B cell (primary cell): ENCODE measurements at regions not wholly inside any gene's neighbourhood (a gene's known extent, or its start where the extent isn't known, plus 50 kb on each side); places are given as distances from the start of the nearest gene placed in this dataset.

ENCODE experiments used
- ATAC-seq: fragments of 200-7000 bp; cut with Tn5 transposase; one replicate; pipeline ENCODE4 v1.10.0; 2021; ENCODE audit warnings: low read depth, mild to moderate bottlenecking, moderate number of reproducible peaks, moderate library complexity
- CTCF ChIA-PET: fragments of 350-600 bp; sonication (Branson Sonifier 250); formaldehyde crosslinking; loops from one replicate; lab custom pipeline; 2021; ENCODE audit warnings: antibody characterized with exemption, inconsistent platforms; lab: Charles Lee
- POLR2A ChIA-PET: fragments of 350-600 bp; sonication (Branson Sonifier 250); formaldehyde crosslinking; loops from one replicate; lab custom pipeline; 2021; ENCODE audit warnings: antibody characterized with exemption; lab: Charles Lee
- DNase-seq: peaks from one replicate; pipeline ENCODE4 v3.0.0; 2013
- H2AFZ ChIP-seq: 2 replicates; pipeline ENCODE4 v1.6.1; 2012; ENCODE audit warnings: mild to moderate bottlenecking, low read depth, low read length; ENCODE audit not compliant: insufficient read depth, poor library complexity, severe bottlenecking
- H3K27ac ChIP-seq, 2 donors: 1 replicate in 1 of 2; 2 replicates in 1 of 2; pipeline ENCODE4 v1.5.1; 2012 to 2013; ENCODE audit warnings: low read length in 2 of 2, mild to moderate bottlenecking in 2 of 2, moderate library complexity in 1 of 2
- H3K27me3 ChIP-seq, 4 experiments: fragments of 200-600 bp in 1 of 4; sonication (generic) in 1 of 4; replicated peaks in 1 of 4; 1 replicate in 2 of 4; 2 replicates in 2 of 4; pipeline versions ENCODE4 v1.6.1 to v1.7.0; 2013 to 2016; ENCODE audit warnings: low read length in 3 of 4, mild to moderate bottlenecking in 2 of 4, mixed read lengths in 1 of 4, moderate library complexity in 1 of 4; ENCODE audit not compliant: insufficient read depth in 4 of 4, control insufficient read depth in 3 of 4; ENCODE audit errors: control extremely low read depth in 1 of 4
- H3K36me3 ChIP-seq, 2 experiments: replicated peaks in 1 of 2; 1 replicate in 1 of 2; 2 replicates in 1 of 2; pipeline versions ENCODE4 v1.6.1 to v1.7.1; 2013; ENCODE audit warnings: low read length in 1 of 2; ENCODE audit not compliant: insufficient read depth in 2 of 2, control insufficient read depth in 1 of 2; ENCODE audit errors: control extremely low read depth in 1 of 2, extremely low read depth in 1 of 2
- H3K4me1 ChIP-seq, 2 donors: fragments of 200-600 bp in 1 of 2; sonication (generic) in 1 of 2; 1 replicate in 1 of 2; 2 replicates in 1 of 2; pipeline versions ENCODE4 v1.5.1 to v1.6.1; 2013 to 2017; ENCODE audit warnings: low read length in 2 of 2; ENCODE audit not compliant: control insufficient read depth in 2 of 2, insufficient read depth in 2 of 2
- H3K4me2 ChIP-seq: replicated peaks from 2 replicates; pipeline ENCODE3; 2012; ENCODE audit warnings: mild to moderate bottlenecking, low read depth, low read length; ENCODE audit not compliant: poor library complexity, severe bottlenecking
- H3K4me3 ChIP-seq, 5 experiments: fragments of 200-600 bp in 1 of 5; sonication (generic) in 1 of 5; 1 replicate in 3 of 5; 2 replicates in 2 of 5; pipeline versions ENCODE4 v1.5.1 to v1.7.0; 2011 to 2016; ENCODE audit warnings: low read length in 4 of 5, mild to moderate bottlenecking in 4 of 5, low read depth in 2 of 5, control low read depth in 1 of 5, moderate library complexity in 1 of 5; ENCODE audit not compliant: insufficient read depth in 1 of 5; ENCODE audit errors: control extremely low read depth in 1 of 5, extremely low read depth in 1 of 5
- H3K79me2 ChIP-seq: fragments of 200-600 bp; sonication (generic); one replicate; pipeline ENCODE4 v1.6.0; 2016; ENCODE audit warnings: low read length; ENCODE audit not compliant: control insufficient read depth, insufficient read depth
- H3K9ac ChIP-seq: fragments of 200-600 bp; sonication (generic); 2 replicates; pipeline ENCODE4 v1.6.1; 2017; ENCODE audit warnings: mild to moderate bottlenecking, low read length, moderate library complexity
- H3K9me3 ChIP-seq, 3 donors: one replicate each; pipeline versions ENCODE4 v1.6.1 to v1.7.1; 2013; ENCODE audit warnings: low read length in 2 of 3; ENCODE audit not compliant: control insufficient read depth in 2 of 3, insufficient read depth in 1 of 3; ENCODE audit errors: control extremely low read depth in 1 of 3
- H4K20me1 ChIP-seq: 2 replicates; pipeline ENCODE4 v1.6.0; 2012; ENCODE audit warnings: mild to moderate bottlenecking, low read length; ENCODE audit not compliant: insufficient read depth, control insufficient read depth, poor library complexity, severe bottlenecking
- H3K27ac Mint-ChIP-seq: one replicate; pipeline ENCODE4 v1.8.0; 2021; ENCODE audit warnings: mixed read lengths
- H3K27me3 Mint-ChIP-seq: one replicate; pipeline ENCODE4 v1.8.0; 2021; ENCODE audit warnings: mixed read lengths
- H3K4me1 Mint-ChIP-seq: one replicate; pipeline ENCODE4 v1.8.0; 2021; ENCODE audit warnings: mixed read lengths
- H3K4me3 Mint-ChIP-seq: one replicate; pipeline ENCODE4 v1.8.0; 2021; ENCODE audit warnings: mixed read lengths
- H3K9me3 Mint-ChIP-seq: one replicate; pipeline ENCODE4 v1.8.0; 2022; ENCODE audit warnings: mixed read lengths; ENCODE audit not compliant: insufficient read depth
- CTCF ChIP-seq: fragments of 200-600 bp; IDR thresholded peaks from one replicate; pipeline ENCODE4 v1.8.0; 2022; ENCODE audit warnings: antibody characterized with exemption, mild to moderate bottlenecking
- EZH2 ChIP-seq: IDR thresholded peaks from 2 replicates; pipeline ENCODE4 v1.6.1; 2012; ENCODE audit warnings: borderline replicate concordance, low read depth, mild to moderate bottlenecking, moderate library complexity, low read length; ENCODE audit not compliant: insufficient read depth, poor library complexity, severe bottlenecking
- WGBS: methylation state at CpG from one replicate; pipeline ENCODE4 v1.1.5; 2013; ENCODE audit warnings: missing lambda C conversion rate; ENCODE audit not compliant: insufficient coverage; 5-methylcytosine and 5-hydroxymethylcytosine counted together
- intact Hi-C: fragments of 100-400 bp; cut with micrococcal nuclease; formaldehyde crosslinking; loops from one replicate; pipeline ENCODE4 v1.10.0; 2022

- WGBS, result 82% methylated on average over 2 of the region's 2 CpGs
- intact Hi-C loops, result no loop called here
- H3K4me3 ChIP-seq, result no peak overlapping the region
- H3K27me3 Mint-ChIP-seq, result no peaks in the 10 kb centered on the region
- H2AFZ ChIP-seq, result no peak overlapping the region
- H3K27me3 ChIP-seq, result no peaks in the 10 kb centered on the region
- no peak for ATAC-seq
- no peak overlapping the region for H3K4me3 Mint-ChIP-seq
- ChIA-PET POLR2A (no interaction called here), CTCF (no interaction called here)
- no peaks in the 10 kb centered on the region for H3K4me1 Mint-ChIP-seq
- H3K27ac ChIP-seq, result no peak overlapping the region
- no peaks in the 10 kb centered on the region for H3K36me3 ChIP-seq
- peaks cover 5% of the 10 kb centered on the region for H3K9me3 Mint-ChIP-seq
- no peak overlapping the region for H3K4me2 ChIP-seq
- H3K4me1 ChIP-seq, result no peaks in the 10 kb centered on the region
- no peak overlapping the region for H3K27ac Mint-ChIP-seq
- TF ChIP-seq CTCF (no peak), EZH2 (no peak)
- DNase-seq, result no peak
- no peak overlapping the region for H3K9ac ChIP-seq
- H3K9me3 ChIP-seq, result peaks cover 0 to 2% (median 0%) of the 10 kb centered on the region in 3 donors
- no peaks in the 10 kb centered on the region for H4K20me1 ChIP-seq
- H3K79me2 ChIP-seq, result no peaks in the 10 kb centered on the region
These were observed 814.4 kb downstream of the CDH11 start for GRCh38 chr16:64307431-64307830.

DNA sequence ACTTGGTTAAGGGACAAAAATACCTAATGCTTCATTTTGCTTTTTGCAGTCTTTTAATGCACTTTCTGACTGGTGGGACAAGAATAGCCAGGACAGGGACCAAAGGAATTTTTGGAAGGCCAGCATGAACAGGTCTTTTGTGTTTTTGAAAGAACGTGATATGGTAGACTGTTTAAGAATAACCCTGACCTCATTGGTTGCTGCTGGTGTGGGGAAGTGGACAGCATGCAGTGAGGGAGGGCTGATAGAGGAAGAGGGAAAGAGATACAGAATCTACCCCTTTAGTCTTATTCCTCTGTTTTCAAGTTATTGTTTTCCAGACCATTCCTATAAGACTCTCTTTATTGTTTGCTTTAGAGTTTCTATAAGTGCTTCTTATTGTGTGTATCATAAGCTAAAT is 816.2 kb downstream of the CDH11 start:
- DNase-seq (no peak), ATAC-seq (no peak)
- no peak overlapping the region for H3K27ac ChIP-seq
- peaks cover 0 to 2% (median 0%) of the 10 kb centered on the region in 3 donors for H3K9me3 ChIP-seq
- no peak overlapping the region for H2AFZ ChIP-seq
- no peaks in the 10 kb centered on the region for H4K20me1 ChIP-seq
- no peaks in the 10 kb centered on the region for H3K36me3 ChIP-seq
- no peaks in the 10 kb centered on the region for H3K27me3 ChIP-seq
- Mint-ChIP-seq H3K9me3 (peaks cover 5% of the 10 kb centered on the region), H3K27me3 (no peaks in the 10 kb centered on the region), H3K4me1 (no peaks in the 10 kb centered on the region), H3K27ac (no peak overlapping the region), H3K4me3 (no peak overlapping the region)
- intact Hi-C loops, result no loop called here
- no peak overlapping the region for H3K9ac ChIP-seq
- H3K4me2 ChIP-seq, result no peak overlapping the region
- CTCF ChIA-PET, result no interaction called here
- H3K79me2 ChIP-seq, result no peaks in the 10 kb centered on the region
- no peaks in the 10 kb centered on the region for H3K4me1 ChIP-seq
- POLR2A ChIA-PET, result no interaction called here
- TF ChIP-seq EZH2 (no peak), CTCF (no peak)
- no peak overlapping the region for H3K4me3 ChIP-seq
- WGBS, result no CpG with 5 or more reads among the region's 1 CpG
